Left ventricle myocardium inferior (tissue), 1 donor: ENCODE measurements at regions not wholly inside any gene's neighbourhood (a gene's known extent, or its start where the extent isn't known, plus 50 kb on each side); places are given as distances from the start of the nearest gene placed in this dataset.

Experiments used
- DNase-seq: peaks from one replicate; pipeline ENCODE4 v3.0.0-alpha.2; 2020
- H3K27ac ChIP-seq: fragments of 200-600 bp; replicated peaks from 2 replicates; pipeline ENCODE4 v1.8.0; 2021
- H3K27me3 ChIP-seq: fragments of 200-600 bp; 2 replicates; pipeline ENCODE4 v1.8.0; 2021; ENCODE audit warnings: low read depth
- H3K36me3 ChIP-seq: fragments of 200-600 bp; 2 replicates; pipeline ENCODE4 v1.8.0; 2021
- H3K4me1 ChIP-seq: fragments of 200-600 bp; 2 replicates; pipeline ENCODE4 v1.8.0; 2021
- H3K4me3 ChIP-seq: fragments of 200-600 bp; 2 replicates; pipeline ENCODE4 v1.8.0; 2021; ENCODE audit warnings: mild to moderate bottlenecking, moderate library complexity
- H3K9me3 ChIP-seq: fragments of 200-600 bp; replicated peaks from 2 replicates; pipeline ENCODE4 v1.8.0; 2021
- CTCF ChIP-seq: fragments of 200-600 bp; IDR thresholded peaks from 2 replicates; pipeline ENCODE4 v1.8.0; 2021; ENCODE audit warnings: antibody characterized with exemption, mild to moderate bottlenecking, borderline replicate concordance
- intact Hi-C: fragments of 100-400 bp; cut with micrococcal nuclease; formaldehyde crosslinking; loops from one replicate; pipeline ENCODE4 v1.11.0; 2022
- donor health status: DM: no; HTN: yes; CAD: no; lungs with severe emphysema.

GRCh38 chr2:236400594-236401360 is 136.6 kb upstream of the ASB18 start:
- Histone ChIP-seq H3K36me3 (no peaks in the 10 kb centered on the region), H3K27me3 (peaks cover 5% of the 10 kb centered on the region), H3K4me3 (no peak overlapping the region), H3K9me3 (no peaks in the 10 kb centered on the region), H3K27ac (no peak overlapping the region), H3K4me1 (no peaks in the 10 kb centered on the region)
- no peak for TF ChIP-seq CTCF
- DNase-seq = no peak
- intact Hi-C loops = no loop called here

GRCh38 chr2:236402033-236402790 is 138.0 kb upstream of the ASB18 start:
- Histone ChIP-seq H3K4me3 (no peak overlapping the region), H3K27ac (no peak overlapping the region), H3K27me3 (peaks cover 5% of the 10 kb centered on the region), H3K9me3 (no peaks in the 10 kb centered on the region), H3K4me1 (no peaks in the 10 kb centered on the region), H3K36me3 (no peaks in the 10 kb centered on the region)
- intact Hi-C loops = no loop called here
- TF ChIP-seq CTCF = no peak
- no peak for DNase-seq

- DNase-seq = no peak
- Histone ChIP-seq H3K27ac (no peak overlapping the region), H3K4me1 (no peaks in the 10 kb centered on the region), H3K9me3 (no peaks in the 10 kb centered on the region), H3K4me3 (no peak overlapping the region), H3K36me3 (no peaks in the 10 kb centered on the region), H3K27me3 (peaks cover 5% of the 10 kb centered on the region)
- TF ChIP-seq CTCF = no peak
- intact Hi-C loops = no loop called here
These were observed 138.9 kb upstream of the ASB18 start for GRCh38 chr2:236403125-236403524.

- Histone ChIP-seq H3K4me1 (no peaks in the 10 kb centered on the region), H3K36me3 (no peaks in the 10 kb centered on the region), H3K9me3 (peaks cover under 1% of the 10 kb centered on the region), H3K27me3 (peaks cover 5% of the 10 kb centered on the region), H3K4me3 (no peak overlapping the region), H3K27ac (no peak overlapping the region)
- DNase-seq = no peak
- intact Hi-C loops = no loop called here
- no peak for TF ChIP-seq CTCF
These were observed 139.6 kb upstream of the ASB18 start for GRCh38 chr2:236403811-236404210.

- Histone ChIP-seq H3K27me3 (peaks cover 5% of the 10 kb centered on the region), H3K27ac (no peak overlapping the region), H3K4me1 (no peaks in the 10 kb centered on the region), H3K36me3 (no peaks in the 10 kb centered on the region), H3K9me3 (peaks cover 4% of the 10 kb centered on the region), H3K4me3 (no peak overlapping the region)
- intact Hi-C loops = no loop called here
- TF ChIP-seq CTCF = no peak
- no peak for DNase-seq
These were observed 140.1 kb upstream of the ASB18 start for GRCh38 chr2:236404346-236404745.
